GM12878 (cell line): ENCODE measurements at regions not wholly inside any gene's neighbourhood (a gene's known extent, or its start where the extent isn't known, plus 50 kb on each side); places are given as distances from the start of the nearest gene placed in this dataset.

Experiments used
- EP300 ChIP-seq, 2 experiments: fragments of 150-350 bp in 1 of 2; IDR thresholded peaks; 2 replicates each; pipeline ENCODE4 v1.6.1; 2011 to 2012; ENCODE audit warnings: low read depth in 2 of 2, low read length in 2 of 2, borderline replicate concordance in 1 of 2, improper control_type of control experiment in 1 of 2, inconsistent platforms in 1 of 2; ENCODE audit not compliant: control insufficient read depth in 1 of 2
- EZH2 ChIP-seq: IDR thresholded peaks from 2 replicates; pipeline ENCODE4 v1.6.1; 2012; ENCODE audit warnings: low read depth, mild to moderate bottlenecking, control low read depth, inconsistent platforms, low read length, borderline replicate concordance; ENCODE audit not compliant: control insufficient read depth
- MEF2A ChIP-seq: IDR thresholded peaks from 2 replicates; pipeline ENCODE4 v1.6.1; 2011; ENCODE audit warnings: low read depth, mild to moderate bottlenecking, low read length, moderate library complexity; ENCODE audit not compliant: insufficient read depth
- POLR2A ChIP-seq: IDR thresholded peaks from 2 replicates; pipeline ENCODE4 v1.6.1; 2011; ENCODE audit warnings: low read depth, mild to moderate bottlenecking, low read length
- RCOR1 ChIP-seq: conservative IDR thresholded peaks from 2 replicates; pipeline ENCODE4 v1.6.1; 2012; ENCODE audit warnings: low read depth, low read length, improper control_type of control experiment
- SPI1 ChIP-seq: IDR thresholded peaks from 2 replicates; pipeline ENCODE4 v1.6.1; 2011; ENCODE audit warnings: low read depth, mild to moderate bottlenecking, low read length, moderate library complexity, borderline replicate concordance; ENCODE audit not compliant: insufficient read depth
- TF ChIP-seq, protein P1 (sequence below), 3 experiments: IDR thresholded peaks in 2 of 3; conservative IDR thresholded peaks in 1 of 3; 2 replicates each; pipeline ENCODE4 v1.5.1; 2011; ENCODE audit warnings: low read depth in 3 of 3, low read length in 3 of 3, mild to moderate bottlenecking in 3 of 3, control low read depth in 2 of 3, moderate library complexity in 2 of 3, inconsistent platforms in 1 of 3, mixed read lengths in 1 of 3; ENCODE audit not compliant: control insufficient read depth in 2 of 3, insufficient read depth in 1 of 3; ENCODE audit errors: extremely low read depth in 1 of 3
- TF ChIP-seq, protein P2 (sequence below): IDR thresholded peaks from 2 replicates; pipeline ENCODE4 v1.6.1; 2012; ENCODE audit warnings: low read depth, low read length, improper control_type of control experiment
- TF ChIP-seq, protein P3 (sequence below): fragments of 450-650 bp; IDR thresholded peaks from 2 replicates; pipeline ENCODE4 v1.6.1; 2018; ENCODE audit warnings: mild to moderate bottlenecking, low read depth, moderate library complexity; ENCODE audit not compliant: partially characterized antibody

DNA sequence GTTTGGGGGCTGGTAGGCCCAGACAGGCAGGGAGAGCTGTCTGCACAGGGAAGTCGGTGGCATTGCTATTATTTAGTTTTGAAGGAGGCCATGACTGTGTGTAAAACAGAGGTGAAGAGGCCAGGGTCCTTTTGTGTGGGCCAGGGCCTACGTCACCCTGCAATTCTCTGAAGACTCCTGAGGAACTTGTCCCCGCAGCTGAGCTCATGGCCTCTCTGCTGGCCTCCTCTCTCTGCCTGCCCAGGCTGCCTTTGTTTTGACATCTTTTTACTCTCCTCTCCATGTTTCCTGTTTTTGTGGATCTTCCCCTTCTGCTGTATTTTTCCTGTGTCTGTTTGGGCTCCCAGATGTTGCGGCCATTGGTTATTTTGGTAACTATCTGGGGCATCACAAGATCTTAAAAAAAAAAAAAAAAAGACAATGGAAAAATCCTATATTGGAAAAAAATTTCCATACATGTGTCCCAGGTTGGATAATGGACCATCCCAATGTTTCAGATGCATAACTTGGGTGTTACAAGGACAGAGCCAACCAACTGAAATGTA, 280.7 kb downstream of the RPS6KC1 start:
- TF ChIP-seq MEF2A (no peak), RCOR1 (no peak), POLR2A (no peak), EZH2 (no peak), EP300 (IDR thresholded peaks at IDR 0.05; ENCODE audit: borderline replicate concordance in 1 of 2, control insufficient read depth in 1 of 2, low read depth in 2 of 2, low read length in 2 of 2) (no peak), SPI1 (no peak)
- TF ChIP-seq, protein P1, sequence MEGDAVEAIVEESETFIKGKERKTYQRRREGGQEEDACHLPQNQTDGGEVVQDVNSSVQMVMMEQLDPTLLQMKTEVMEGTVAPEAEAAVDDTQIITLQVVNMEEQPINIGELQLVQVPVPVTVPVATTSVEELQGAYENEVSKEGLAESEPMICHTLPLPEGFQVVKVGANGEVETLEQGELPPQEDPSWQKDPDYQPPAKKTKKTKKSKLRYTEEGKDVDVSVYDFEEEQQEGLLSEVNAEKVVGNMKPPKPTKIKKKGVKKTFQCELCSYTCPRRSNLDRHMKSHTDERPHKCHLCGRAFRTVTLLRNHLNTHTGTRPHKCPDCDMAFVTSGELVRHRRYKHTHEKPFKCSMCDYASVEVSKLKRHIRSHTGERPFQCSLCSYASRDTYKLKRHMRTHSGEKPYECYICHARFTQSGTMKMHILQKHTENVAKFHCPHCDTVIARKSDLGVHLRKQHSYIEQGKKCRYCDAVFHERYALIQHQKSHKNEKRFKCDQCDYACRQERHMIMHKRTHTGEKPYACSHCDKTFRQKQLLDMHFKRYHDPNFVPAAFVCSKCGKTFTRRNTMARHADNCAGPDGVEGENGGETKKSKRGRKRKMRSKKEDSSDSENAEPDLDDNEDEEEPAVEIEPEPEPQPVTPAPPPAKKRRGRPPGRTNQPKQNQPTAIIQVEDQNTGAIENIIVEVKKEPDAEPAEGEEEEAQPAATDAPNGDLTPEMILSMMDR (IDR thresholded peaks at IDR 0.05 in 2 of 3, conservative IDR thresholded peaks at IDR 0.05 in 1 of 3; ENCODE audit: control insufficient read depth in 2 of 3, extremely low read depth in 1 of 3, insufficient read depth in 1 of 3, low read depth in 3 of 3, low read length in 3 of 3), result no peak
- TF ChIP-seq, protein P2, sequence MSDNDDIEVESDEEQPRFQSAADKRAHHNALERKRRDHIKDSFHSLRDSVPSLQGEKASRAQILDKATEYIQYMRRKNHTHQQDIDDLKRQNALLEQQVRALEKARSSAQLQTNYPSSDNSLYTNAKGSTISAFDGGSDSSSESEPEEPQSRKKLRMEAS, result no peak
- TF ChIP-seq, protein P3, sequence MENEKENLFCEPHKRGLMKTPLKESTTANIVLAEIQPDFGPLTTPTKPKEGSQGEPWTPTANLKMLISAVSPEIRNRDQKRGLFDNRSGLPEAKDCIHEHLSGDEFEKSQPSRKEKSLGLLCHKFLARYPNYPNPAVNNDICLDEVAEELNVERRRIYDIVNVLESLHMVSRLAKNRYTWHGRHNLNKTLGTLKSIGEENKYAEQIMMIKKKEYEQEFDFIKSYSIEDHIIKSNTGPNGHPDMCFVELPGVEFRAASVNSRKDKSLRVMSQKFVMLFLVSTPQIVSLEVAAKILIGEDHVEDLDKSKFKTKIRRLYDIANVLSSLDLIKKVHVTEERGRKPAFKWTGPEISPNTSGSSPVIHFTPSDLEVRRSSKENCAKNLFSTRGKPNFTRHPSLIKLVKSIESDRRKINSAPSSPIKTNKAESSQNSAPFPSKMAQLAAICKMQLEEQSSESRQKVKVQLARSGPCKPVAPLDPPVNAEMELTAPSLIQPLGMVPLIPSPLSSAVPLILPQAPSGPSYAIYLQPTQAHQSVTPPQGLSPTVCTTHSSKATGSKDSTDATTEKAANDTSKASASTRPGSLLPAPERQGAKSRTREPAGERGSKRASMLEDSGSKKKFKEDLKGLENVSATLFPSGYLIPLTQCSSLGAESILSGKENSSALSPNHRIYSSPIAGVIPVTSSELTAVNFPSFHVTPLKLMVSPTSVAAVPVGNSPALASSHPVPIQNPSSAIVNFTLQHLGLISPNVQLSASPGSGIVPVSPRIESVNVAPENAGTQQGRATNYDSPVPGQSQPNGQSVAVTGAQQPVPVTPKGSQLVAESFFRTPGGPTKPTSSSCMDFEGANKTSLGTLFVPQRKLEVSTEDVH, result no peak
